ENCODE measurements at regions not wholly inside any gene's neighbourhood (a gene's known extent, or its start where the extent isn't known, plus 50 kb on each side); places are given as distances from the start of the nearest gene placed in this dataset.

GRCh38 chr6:19427548-19427947 is 409.6 kb upstream of the ID4 start:
- Mint-ChIP-seq H3K4me3 (no peak overlapping the region), H3K27me3 (ENCODE audit: insufficient read depth) (no peaks in the 10 kb centered on the region)

GRCh38 chr6:19432966-19433498 is 404.1 kb upstream of the ID4 start:
- no peaks in the 10 kb centered on the region for H3K9me3 Mint-ChIP-seq
- no peaks in the 10 kb centered on the region for H3K36me3 ChIP-seq (ENCODE audit: control insufficient read depth, insufficient read depth, low read length)
- no peak overlapping the region for H3K27ac Mint-ChIP-seq
- DNase-seq: no peak
- H3K36me3 Mint-ChIP-seq (ENCODE audit: low read depth): no peaks in the 10 kb centered on the region
- no peak overlapping the region for H3K4me3 Mint-ChIP-seq
- no peak overlapping the region for H3K27ac ChIP-seq (ENCODE audit: low read depth, low read length)
- no peaks in the 10 kb centered on the region for H3K27me3 ChIP-seq (ENCODE audit: control insufficient read depth, insufficient read depth, low read length, poor library complexity, severe bottlenecking)
- TF ChIP-seq, protein P1, sequence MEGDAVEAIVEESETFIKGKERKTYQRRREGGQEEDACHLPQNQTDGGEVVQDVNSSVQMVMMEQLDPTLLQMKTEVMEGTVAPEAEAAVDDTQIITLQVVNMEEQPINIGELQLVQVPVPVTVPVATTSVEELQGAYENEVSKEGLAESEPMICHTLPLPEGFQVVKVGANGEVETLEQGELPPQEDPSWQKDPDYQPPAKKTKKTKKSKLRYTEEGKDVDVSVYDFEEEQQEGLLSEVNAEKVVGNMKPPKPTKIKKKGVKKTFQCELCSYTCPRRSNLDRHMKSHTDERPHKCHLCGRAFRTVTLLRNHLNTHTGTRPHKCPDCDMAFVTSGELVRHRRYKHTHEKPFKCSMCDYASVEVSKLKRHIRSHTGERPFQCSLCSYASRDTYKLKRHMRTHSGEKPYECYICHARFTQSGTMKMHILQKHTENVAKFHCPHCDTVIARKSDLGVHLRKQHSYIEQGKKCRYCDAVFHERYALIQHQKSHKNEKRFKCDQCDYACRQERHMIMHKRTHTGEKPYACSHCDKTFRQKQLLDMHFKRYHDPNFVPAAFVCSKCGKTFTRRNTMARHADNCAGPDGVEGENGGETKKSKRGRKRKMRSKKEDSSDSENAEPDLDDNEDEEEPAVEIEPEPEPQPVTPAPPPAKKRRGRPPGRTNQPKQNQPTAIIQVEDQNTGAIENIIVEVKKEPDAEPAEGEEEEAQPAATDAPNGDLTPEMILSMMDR (conservative IDR thresholded peaks at IDR 0.05): no peak
- 89 to 94% methylated on average over 5 to 10 of the region's 10 CpGs for WGBS, 2 experiments (ENCODE audit: insufficient coverage in 1 of 2, insufficient read length in 1 of 2)
- H3K9me3 ChIP-seq (ENCODE audit: control insufficient read depth, low read length): no peaks in the 10 kb centered on the region
- no peak overlapping the region for H3K9ac ChIP-seq (ENCODE audit: extremely low read depth, low read length, poor library complexity, severe bottlenecking)
- H3K4me1 Mint-ChIP-seq: no peaks in the 10 kb centered on the region
- no peaks in the 10 kb centered on the region for H3K27me3 Mint-ChIP-seq (ENCODE audit: insufficient read depth)
- H3K4me3 ChIP-seq (ENCODE audit: low read length): no peak overlapping the region
- H3K4me1 ChIP-seq (ENCODE audit: control insufficient read depth, insufficient read depth, low read length): no peaks in the 10 kb centered on the region

More at GRCh38 chr6:19427548-19427947, 409.6 kb upstream of the ID4 start:
- Histone ChIP-seq H3K36me3 (ENCODE audit: control insufficient read depth, insufficient read depth, low read length) (no peaks in the 10 kb centered on the region), H3K4me3 (ENCODE audit: low read length) (no peak overlapping the region), H3K27me3 (ENCODE audit: control insufficient read depth, insufficient read depth, low read length, poor library complexity, severe bottlenecking) (no peaks in the 10 kb centered on the region), H3K4me1 (ENCODE audit: control insufficient read depth, insufficient read depth, low read length) (no peaks in the 10 kb centered on the region), H3K9me3 (ENCODE audit: control insufficient read depth, low read length) (no peaks in the 10 kb centered on the region), H3K9ac (ENCODE audit: extremely low read depth, low read length, poor library complexity, severe bottlenecking) (no peak overlapping the region), H3K27ac (ENCODE audit: low read depth, low read length) (no peak overlapping the region)
- DNase-seq: no peak
- TF ChIP-seq, protein P1 (conservative IDR thresholded peaks at IDR 0.05): no peak
- no peak overlapping the region for H3K27ac Mint-ChIP-seq
- no peaks in the 10 kb centered on the region for H3K9me3 Mint-ChIP-seq
- H3K36me3 Mint-ChIP-seq (ENCODE audit: low read depth): no peaks in the 10 kb centered on the region
- 88% methylated on average over 1 of the region's 1 CpG; no CpG with 5 or more reads in 1 of the 2 experiments for WGBS, 2 experiments (ENCODE audit: insufficient coverage in 1 of 2, insufficient read length in 1 of 2)
- no peaks in the 10 kb centered on the region for H3K4me1 Mint-ChIP-seq

DNA sequence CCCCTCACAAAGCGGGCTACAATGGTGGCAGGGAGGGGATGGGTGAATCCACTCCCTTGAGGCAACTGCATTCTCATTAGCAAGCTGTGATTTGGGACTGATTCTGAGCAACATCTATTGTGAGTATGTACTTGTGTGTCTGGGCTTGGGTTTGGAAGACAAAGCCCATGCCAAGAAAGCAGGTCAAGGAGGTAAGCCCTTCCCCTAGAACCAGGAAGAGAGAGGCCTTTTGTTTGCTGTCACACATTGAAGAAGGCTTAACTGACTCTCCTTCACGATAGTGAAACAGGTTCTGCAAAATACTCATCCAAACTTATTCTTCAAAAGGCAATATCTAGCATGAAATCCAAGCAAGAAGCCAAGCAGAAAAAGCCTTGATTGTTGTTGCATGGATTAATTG is 403.1 kb upstream of the ID4 start:
- H3K4me3 ChIP-seq (ENCODE audit: low read length): no peak overlapping the region
- no peak overlapping the region for H3K27ac Mint-ChIP-seq
- no peak overlapping the region for H3K4me3 Mint-ChIP-seq
- no peaks in the 10 kb centered on the region for H3K4me1 Mint-ChIP-seq
- H3K27ac ChIP-seq (ENCODE audit: low read depth, low read length): no peak overlapping the region
- H3K9ac ChIP-seq (ENCODE audit: extremely low read depth, low read length, poor library complexity, severe bottlenecking): no peak overlapping the region
- H3K4me1 ChIP-seq (ENCODE audit: control insufficient read depth, insufficient read depth, low read length): no peaks in the 10 kb centered on the region
- no peaks in the 10 kb centered on the region for H3K36me3 ChIP-seq (ENCODE audit: control insufficient read depth, insufficient read depth, low read length)
- H3K27me3 ChIP-seq (ENCODE audit: control insufficient read depth, insufficient read depth, low read length, poor library complexity, severe bottlenecking): no peaks in the 10 kb centered on the region
- TF ChIP-seq, protein P1 (conservative IDR thresholded peaks at IDR 0.05): no peak
- 96 to 100% methylated on average over 1 to 2 of the region's 2 CpGs for WGBS, 2 experiments (ENCODE audit: insufficient coverage in 1 of 2, insufficient read length in 1 of 2)
- H3K9me3 Mint-ChIP-seq: no peaks in the 10 kb centered on the region
- no peaks in the 10 kb centered on the region for H3K9me3 ChIP-seq (ENCODE audit: control insufficient read depth, low read length)
- no peaks in the 10 kb centered on the region for H3K27me3 Mint-ChIP-seq (ENCODE audit: insufficient read depth)
- H3K36me3 Mint-ChIP-seq (ENCODE audit: low read depth): no peaks in the 10 kb centered on the region
- no peak for DNase-seq

Measured in endodermal cell (in vitro differentiated cells).